HG03442 (cell line): ENCODE measurements at regions not wholly inside any gene's neighbourhood (a gene's known extent, or its start where the extent isn't known, plus 50 kb on each side); places are given as distances from the start of the nearest gene placed in this dataset.
"Not testable (repeated sequence)": the region's sequence is repeated elsewhere in the genome, so short reads cannot be mapped to it uniquely, and the experiment has no call there.

Experiments
- ATAC-seq: cut with Tn5 transposase; IDR thresholded peaks from one replicate; pipeline ENCODE4 v1.9.1; 2021; ENCODE audit warnings: mild to moderate bottlenecking, moderate library complexity; ENCODE audit not compliant: unreplicated experiment

GRCh38 chr1:242743983-242744780, 219.7 kb upstream of the PLD5 start:
- ATAC-seq = no peak

GRCh38 chr1:242738702-242739645, 214.5 kb upstream of the PLD5 start:
- no peak for ATAC-seq

GRCh38 chr1:242736611-242737010, 212.1 kb upstream of the PLD5 start:
- ATAC-seq = no peak

GRCh38 chr1:242735323-242735722, 210.8 kb upstream of the PLD5 start:
- no peak for ATAC-seq

DNA sequence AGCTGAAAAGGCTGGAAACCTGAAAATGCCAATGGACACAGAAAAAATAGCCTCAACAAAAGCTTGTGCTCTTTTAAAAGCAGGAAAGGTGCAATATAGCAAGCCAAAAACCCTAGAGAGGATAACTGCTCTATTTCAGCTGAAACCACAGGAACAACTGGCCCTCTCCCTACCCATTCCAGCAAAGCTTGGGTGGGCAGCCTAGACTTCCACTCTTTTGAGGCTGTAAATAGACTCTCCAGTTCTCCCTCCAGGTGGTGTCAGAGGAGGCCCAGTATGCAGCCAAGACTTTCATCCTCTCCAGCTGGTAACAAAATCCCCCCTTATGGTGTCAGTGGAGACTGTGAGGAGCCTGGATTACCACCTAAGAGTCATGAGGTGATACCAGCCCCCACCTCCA, 206.9 kb upstream of the PLD5 start:
- ATAC-seq = no peak

- ATAC-seq = no peak
Observed at GRCh38 chr1:242728696-242729095, 204.2 kb upstream of the PLD5 start.

GRCh38 chr1:242723044-242723716, 198.7 kb upstream of the PLD5 start:
- no peak for ATAC-seq

GRCh38 chr1:242718967-242719366, 194.5 kb upstream of the PLD5 start:
- no peak for ATAC-seq

DNA sequence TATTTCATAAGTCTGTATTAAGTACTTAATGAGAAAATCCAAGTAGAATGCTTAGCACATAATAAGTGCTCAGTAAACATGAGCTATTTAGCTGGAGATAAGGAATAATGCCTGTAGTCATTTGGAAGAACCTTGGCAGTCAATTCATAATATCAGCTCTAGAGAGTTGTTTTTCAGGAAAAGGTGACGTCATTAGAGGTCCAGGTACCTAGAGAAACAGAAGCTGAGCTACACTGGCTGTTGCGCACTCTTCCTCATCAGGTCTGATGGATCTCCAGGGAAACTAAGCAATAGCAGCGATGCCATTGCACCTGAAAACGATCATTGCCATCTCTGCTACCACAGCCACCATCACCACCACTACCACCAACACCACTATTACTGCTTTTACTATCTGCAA, 187.8 kb upstream of the PLD5 start:
- ATAC-seq = no peak

- no peak for ATAC-seq
Observed at GRCh38 chr1:242710847-242711246, 186.3 kb upstream of the PLD5 start.

- ATAC-seq = no peak
Observed at GRCh38 chr1:242710286-242710685, 185.8 kb upstream of the PLD5 start.

DNA sequence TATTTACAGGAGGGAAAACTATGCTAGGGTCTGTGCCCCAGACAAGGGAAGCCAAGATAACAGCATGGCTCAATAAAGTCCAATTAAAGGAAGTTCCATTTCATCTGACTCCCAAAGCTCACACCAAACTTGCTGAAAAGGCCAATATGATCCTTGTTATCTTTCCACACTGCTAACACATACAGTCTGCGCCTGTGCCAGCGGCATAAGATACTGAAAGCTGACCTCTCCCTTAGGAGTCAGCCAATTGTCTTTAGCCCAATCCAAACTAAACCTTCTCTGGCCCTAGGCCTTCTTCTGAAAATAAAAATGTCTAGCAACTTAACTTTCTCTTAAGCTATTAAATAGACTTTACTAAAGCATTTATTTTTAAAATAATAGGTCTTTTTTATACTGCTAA, 179.0 kb upstream of the PLD5 start:
- no peak for ATAC-seq

DNA sequence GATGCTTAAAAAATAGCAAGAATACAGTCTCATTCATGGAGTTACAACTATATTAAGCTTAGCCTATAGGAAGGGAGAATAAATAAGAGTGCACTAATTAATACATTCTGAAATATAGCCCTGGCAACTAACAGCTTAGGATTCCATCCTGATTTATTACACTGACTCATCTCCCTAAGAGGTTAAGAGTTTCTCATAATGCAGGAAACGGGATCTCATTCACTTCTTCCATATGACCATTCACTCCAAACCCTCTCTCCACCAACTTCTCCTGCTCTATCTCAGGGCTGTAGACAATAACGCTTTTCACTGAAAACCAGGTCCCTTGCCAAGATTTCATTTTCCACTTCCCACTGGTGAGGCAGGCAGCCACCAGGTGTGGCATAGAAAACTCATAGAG, 168.5 kb upstream of the PLD5 start:
- ATAC-seq = no peak

GRCh38 chr1:242691610-242691945, 167.1 kb upstream of the PLD5 start:
- no peak for ATAC-seq

DNA sequence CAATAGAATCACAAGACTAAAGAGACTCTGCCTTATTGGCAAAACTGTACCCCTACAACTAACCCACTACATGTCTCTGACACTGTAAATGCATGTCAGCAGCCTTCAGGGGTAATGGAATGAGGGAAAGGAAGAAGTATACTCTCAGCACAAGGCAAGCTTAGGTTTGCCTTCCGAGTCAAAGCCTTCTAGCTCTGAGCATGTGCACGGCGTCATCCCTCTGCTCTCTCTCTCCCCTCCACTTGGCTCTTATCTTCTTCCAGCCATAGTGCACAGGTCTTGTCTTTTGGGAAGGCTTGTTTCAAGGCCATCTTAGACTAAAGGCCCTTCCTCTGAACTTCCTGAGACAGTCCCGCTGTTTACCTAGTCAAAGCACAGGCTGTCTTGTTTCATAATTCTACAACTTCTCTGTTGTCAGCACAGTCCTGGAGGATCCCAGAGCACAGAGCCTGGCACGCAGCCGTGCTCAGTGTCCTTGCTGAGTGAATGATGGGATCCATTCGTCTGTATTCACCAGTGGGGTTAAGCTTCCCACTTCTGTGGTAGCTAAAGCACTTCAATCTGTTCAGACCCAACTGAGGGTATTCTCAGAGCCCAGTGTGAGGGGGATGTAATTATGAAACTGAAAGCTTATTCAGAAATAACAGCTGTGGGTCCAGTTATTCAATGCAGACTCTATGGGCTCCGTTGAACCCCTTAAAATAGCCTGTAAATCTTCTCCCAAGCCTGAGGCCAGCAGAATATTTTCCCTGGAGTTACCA, 166.5 kb upstream of the PLD5 start:
- no peak for ATAC-seq

DNA sequence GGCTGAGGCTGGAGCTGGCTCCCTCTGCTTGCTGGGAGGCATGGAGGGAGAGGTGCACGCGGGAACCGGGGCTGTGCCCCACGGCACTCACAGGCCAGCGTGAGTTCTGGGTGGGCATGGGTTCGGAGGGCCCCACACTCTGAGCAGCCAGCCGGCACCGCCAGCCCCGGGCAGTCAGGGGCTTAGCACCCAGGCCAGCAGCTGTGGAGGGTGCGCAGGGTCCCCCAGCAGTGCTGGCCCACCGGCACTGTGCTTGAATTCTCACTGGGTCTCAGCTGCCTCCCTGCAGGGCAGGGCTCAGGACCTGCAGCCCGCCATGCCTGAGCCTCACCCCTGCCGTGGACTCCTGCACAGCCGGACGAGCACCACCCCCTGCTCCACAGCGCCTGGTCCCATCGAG, 164.9 kb upstream of the PLD5 start:
- ATAC-seq = no peak

- ATAC-seq = no peak
Observed at GRCh38 chr1:242674951-242675645, 150.6 kb upstream of the PLD5 start.

DNA sequence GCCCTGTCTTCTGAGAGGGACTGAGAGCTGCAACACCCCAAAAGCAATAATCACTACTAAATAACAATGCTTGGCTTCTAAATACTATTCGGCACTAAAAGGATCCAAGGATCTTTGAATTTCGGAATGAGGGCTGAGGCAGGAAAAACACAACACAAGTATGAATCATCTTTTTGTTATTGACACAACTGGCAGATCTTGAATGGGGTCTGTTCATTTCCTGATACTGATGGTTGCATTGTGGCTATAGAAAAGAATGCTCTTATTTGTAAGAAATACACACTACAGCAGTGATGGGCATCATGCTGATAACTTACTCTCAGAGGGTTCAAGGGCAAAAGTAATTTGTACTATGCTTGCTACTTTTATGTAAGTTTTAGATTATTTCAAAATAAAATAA, 149.2 kb upstream of the PLD5 start:
- ATAC-seq = no peak

- not testable (repeated sequence) for ATAC-seq
Observed at GRCh38 chr1:242673165-242673564, 148.7 kb upstream of the PLD5 start.

- no peak for ATAC-seq
Observed at GRCh38 chr1:242670019-242670418, 145.5 kb upstream of the PLD5 start.
